Pancreas (tissue), 10 donors: ENCODE measurements at regions not wholly inside any gene's neighbourhood (a gene's known extent, or its start where the extent isn't known, plus 50 kb on each side); places are given as distances from the start of the nearest gene placed in this dataset.

Experiments
- ATAC-seq, 4 donors: fragments of 200-7000 bp; cut with Tn5 transposase; one replicate each; pipeline versions ENCODE4 v1.8.0 to v1.9.1; 2020; ENCODE audit warnings: mild to moderate bottlenecking in 4 of 4, moderate library complexity in 4 of 4
- DNase-seq, 6 donors: peaks; one replicate each; pipeline ENCODE4 v3.0.0-alpha.2; 2020
- FAIRE-seq: peaks from 2 replicates; lab custom pipeline; 2012; peaks lifted over from hg19 to GRCh38; lab: Jason Lieb, UNC
- H3K27ac ChIP-seq, 4 donors: fragments of 200-600 bp; sonication (generic); 1 replicate in 3 of 4; 2 replicates in 1 of 4; pipeline versions ENCODE4 v1.5.0 to v1.8.0; 2020
- H3K27me3 ChIP-seq, 4 donors: fragments of 200-600 bp; one replicate each; pipeline ENCODE4 v1.8.0; 2021
- H3K36me3 ChIP-seq, 3 donors: fragments of 200-600 bp; sonication (generic) in 1 of 3; one replicate each; pipeline versions ENCODE4 v1.5.0 to v1.8.0; 2020 to 2021
- H3K4me1 ChIP-seq, 3 donors: fragments of 200-600 bp; one replicate each; pipeline ENCODE4 v1.8.0; 2021
- H3K4me3 ChIP-seq, 4 donors: fragments of 200-600 bp; sonication (generic) in 2 of 4; one replicate each; pipeline versions ENCODE4 v1.5.0 to v1.8.0; 2020 to 2021
- H3K9me3 ChIP-seq, 4 donors: fragments of 200-600 bp; one replicate each; pipeline ENCODE4 v1.8.0; 2021
- WGBS, 2 donors: extraction: QIAGEN DNeasy Blood & Tissue Kit; methylation state at CpG; one replicate each; pipeline ENCODE4 v1.1.7; 2013; 5-methylcytosine and 5-hydroxymethylcytosine counted together
- intact Hi-C, 3 donors: fragments of 100-400 bp; cut with DNase I; formaldehyde crosslinking; loops; one replicate each; pipeline versions ENCODE4 v1.11.1 to v1.14.2; 2022
- TF ChIP-seq, protein P1 (sequence below), 4 donors: fragments of 200-600 bp; sonication (generic) in 3 of 4; IDR thresholded peaks; one replicate each; pipeline versions ENCODE4 v1.5.0 to v1.8.0; 2021; ENCODE audit warnings: antibody characterized with exemption in 4 of 4
- donor health status: healthy with polysubstance abuse.
- donor health status: DM: no; HTN: no; CAD: no; lungs with moderate emphysema.
- donor health status: DM: no; HTN: no; CAD: no.
- donor health status: control.
- donor health status: control.
- donor health status: Bipolar disorder and iron deficiency.
- donor health status: DM: yes; HTN: yes; CAD: no.
- donor health status: DM: no; HTN: no; CAD: no.
- donor health status: DM: no; HTN: no; CAD: no.
- donor health status: DM: yes; HTN: yes; CAD: no.

DNA sequence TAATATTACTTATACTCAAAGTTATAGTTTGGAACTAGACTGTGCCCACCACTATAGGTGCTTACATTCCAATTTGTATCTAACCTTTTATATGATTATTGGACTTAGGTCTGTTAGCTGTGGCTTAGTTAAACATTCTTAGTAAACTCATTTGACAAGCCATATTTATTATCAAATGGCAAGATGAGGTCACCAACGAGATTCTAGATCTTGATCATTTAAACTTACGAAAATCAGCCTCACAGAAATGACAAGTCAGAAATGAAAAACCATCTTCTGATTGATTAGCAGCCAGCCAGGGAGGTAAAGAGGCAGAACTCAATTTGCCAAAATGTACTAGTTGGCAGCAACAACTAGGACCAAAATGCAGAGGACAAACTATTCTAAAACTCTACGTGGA is 100.4 kb upstream of the STK17B start:
- no peaks in the 10 kb centered on the region for H3K27me3 ChIP-seq
- no peaks in the 10 kb centered on the region for H3K9me3 ChIP-seq
- FAIRE-seq (no peak), DNase-seq (no peak), ATAC-seq (no peak)
- TF ChIP-seq, protein P1, sequence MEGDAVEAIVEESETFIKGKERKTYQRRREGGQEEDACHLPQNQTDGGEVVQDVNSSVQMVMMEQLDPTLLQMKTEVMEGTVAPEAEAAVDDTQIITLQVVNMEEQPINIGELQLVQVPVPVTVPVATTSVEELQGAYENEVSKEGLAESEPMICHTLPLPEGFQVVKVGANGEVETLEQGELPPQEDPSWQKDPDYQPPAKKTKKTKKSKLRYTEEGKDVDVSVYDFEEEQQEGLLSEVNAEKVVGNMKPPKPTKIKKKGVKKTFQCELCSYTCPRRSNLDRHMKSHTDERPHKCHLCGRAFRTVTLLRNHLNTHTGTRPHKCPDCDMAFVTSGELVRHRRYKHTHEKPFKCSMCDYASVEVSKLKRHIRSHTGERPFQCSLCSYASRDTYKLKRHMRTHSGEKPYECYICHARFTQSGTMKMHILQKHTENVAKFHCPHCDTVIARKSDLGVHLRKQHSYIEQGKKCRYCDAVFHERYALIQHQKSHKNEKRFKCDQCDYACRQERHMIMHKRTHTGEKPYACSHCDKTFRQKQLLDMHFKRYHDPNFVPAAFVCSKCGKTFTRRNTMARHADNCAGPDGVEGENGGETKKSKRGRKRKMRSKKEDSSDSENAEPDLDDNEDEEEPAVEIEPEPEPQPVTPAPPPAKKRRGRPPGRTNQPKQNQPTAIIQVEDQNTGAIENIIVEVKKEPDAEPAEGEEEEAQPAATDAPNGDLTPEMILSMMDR (IDR thresholded peaks at IDR 0.05) = no peak
- H3K36me3 ChIP-seq = no peaks in the 10 kb centered on the region
- peaks cover 0 to 4% (median 0%) of the 10 kb centered on the region in 3 donors for H3K4me1 ChIP-seq
- H3K27ac ChIP-seq = no peak overlapping the region
- WGBS, 2 donors = 52 to 55% methylated on average over 3 of the region's 3 CpGs
- H3K4me3 ChIP-seq = no peak overlapping the region
- intact Hi-C loops = no loop called here

DNA sequence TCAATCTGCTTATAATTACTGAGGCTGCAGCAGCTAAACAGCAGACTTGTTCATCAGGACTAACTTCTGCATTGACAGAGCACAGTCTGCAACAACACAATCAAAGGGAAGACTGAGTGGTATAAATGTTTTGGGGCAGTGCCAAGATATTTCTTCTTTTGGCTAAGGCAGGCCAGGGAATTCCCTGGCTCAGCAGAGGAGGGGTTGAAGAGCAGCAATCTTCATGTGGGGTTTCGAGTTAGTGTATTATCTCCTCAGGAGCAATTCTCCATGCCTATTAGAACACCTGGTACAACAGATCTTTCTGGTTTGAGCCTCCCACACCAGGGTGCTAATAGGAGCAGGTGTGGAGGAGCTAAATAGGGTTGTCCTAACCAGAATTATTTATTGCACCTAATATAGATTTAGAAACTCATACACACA is 103.0 kb upstream of the STK17B start:
- H3K27ac ChIP-seq = no peak overlapping the region
- TF ChIP-seq, protein P1 (IDR thresholded peaks at IDR 0.05) = no peak
- H3K36me3 ChIP-seq = no peaks in the 10 kb centered on the region
- FAIRE-seq (no peak), ATAC-seq (peak in 3 of 4 donors; percentile 37 to 78 (median 49)), DNase-seq (no peak)
- intact Hi-C loops = no loop called here
- no peaks in the 10 kb centered on the region for H3K9me3 ChIP-seq
- no peaks in the 10 kb centered on the region for H3K4me1 ChIP-seq
- no peak overlapping the region for H3K4me3 ChIP-seq
- no peaks in the 10 kb centered on the region for H3K27me3 ChIP-seq
- WGBS, 2 donors = 9 to 15% methylated on average over 1 of the region's 1 CpG

DNA sequence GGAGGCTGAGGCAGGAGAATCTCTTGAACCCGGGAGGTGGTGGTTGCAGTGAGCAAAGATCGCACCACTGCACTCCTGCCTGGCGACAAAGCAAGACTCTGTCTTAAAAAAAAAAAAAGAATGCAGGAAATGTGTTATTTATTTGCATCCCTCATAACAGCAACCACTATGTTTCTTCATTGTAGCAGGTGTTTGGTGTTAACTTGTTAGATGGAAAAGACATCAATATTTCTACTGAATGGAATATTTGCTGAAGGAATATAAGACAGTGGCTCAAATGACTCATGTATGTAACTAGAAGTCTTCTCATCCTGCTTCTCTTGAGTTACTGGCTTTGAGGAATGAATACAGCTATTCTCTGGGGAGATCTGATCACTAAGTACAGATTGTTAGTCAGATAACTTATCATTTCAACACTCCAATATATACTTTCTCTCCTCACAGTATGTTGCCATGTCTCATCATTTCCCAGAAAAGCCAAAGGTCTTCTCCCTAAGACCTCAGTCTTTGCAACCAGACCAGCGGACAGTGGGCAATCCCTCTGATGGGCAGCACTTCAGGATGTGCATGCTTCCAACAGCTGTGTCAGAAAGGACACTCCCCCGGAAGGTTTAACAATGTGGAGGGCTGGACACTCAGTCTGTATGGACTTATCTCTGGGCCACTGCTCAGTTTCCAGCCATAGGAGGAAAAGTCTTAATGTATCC is 104.4 kb upstream of the STK17B start:
- 75 to 87% methylated on average over 5 of the region's 5 CpGs for WGBS, 2 donors
- ATAC-seq = peak in 2 of 4 donors; percentile 14 to 21

DNA sequence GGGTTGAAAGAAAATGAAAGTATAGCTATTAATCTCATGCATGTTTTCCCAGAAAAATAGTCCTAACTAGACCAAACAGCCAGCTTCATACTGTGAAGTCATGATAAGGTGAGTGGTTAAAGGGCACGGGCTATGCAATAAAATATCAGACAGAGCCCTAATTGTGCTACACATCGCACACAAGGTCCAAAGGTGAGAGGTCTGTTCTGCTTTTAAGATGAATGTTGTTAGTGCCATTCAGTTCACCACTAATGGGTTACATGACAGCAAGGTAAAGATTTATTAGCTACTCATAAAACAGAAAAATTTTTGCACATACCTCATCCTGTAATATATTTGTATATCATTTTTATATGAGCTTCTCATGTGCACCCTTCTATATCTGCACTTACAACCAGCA is 105.0 kb upstream of the STK17B start:
- Histone ChIP-seq H3K27ac (no peak overlapping the region), H3K4me3 (no peak overlapping the region), H3K36me3 (no peaks in the 10 kb centered on the region), H3K4me1 (no peaks in the 10 kb centered on the region), H3K27me3 (no peaks in the 10 kb centered on the region), H3K9me3 (no peaks in the 10 kb centered on the region)
- TF ChIP-seq, protein P1 (IDR thresholded peaks at IDR 0.05) = no peak
- intact Hi-C loops = no loop called here
- 12 to 13% methylated on average over 2 of the region's 2 CpGs for WGBS, 2 donors
- DNase-seq = no peak
- ATAC-seq = peak in 2 of 4 donors; percentile 27 to 32
- FAIRE-seq = no peak

More for the DNA sequence above, 104.4 kb upstream of the STK17B start:
- Histone ChIP-seq H3K27me3 (no peaks in the 10 kb centered on the region), H3K36me3 (no peaks in the 10 kb centered on the region), H3K9me3 (no peaks in the 10 kb centered on the region), H3K4me3 (no peak overlapping the region), H3K27ac (no peak overlapping the region), H3K4me1 (no peaks in the 10 kb centered on the region)
- intact Hi-C loops = no loop called here
- FAIRE-seq (no peak), DNase-seq (no peak)
- TF ChIP-seq, protein P1 (IDR thresholded peaks at IDR 0.05) = no peak

DNA sequence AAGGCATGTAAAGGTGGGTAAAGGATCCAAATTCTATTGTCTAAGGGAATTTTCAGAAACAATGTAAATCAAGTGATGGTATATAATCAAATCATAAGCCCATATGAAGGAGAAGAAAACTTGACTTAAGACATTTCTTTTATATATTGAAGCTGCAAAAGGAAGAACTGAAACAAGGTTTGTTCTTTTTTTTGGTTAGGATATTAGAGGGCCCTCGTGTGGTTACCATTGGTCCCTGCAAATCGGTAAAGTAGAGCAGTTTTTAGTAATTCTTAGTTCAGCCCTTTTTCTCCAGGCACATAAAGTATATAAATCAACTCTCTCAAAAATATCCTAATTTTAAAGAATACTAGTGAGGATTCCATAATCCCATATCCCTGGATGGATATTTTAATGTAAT is 105.6 kb upstream of the STK17B start:
- 32 to 40% methylated on average over 2 of the region's 2 CpGs for WGBS, 2 donors
- no peak overlapping the region for H3K4me3 ChIP-seq
- DNase-seq = no peak
- TF ChIP-seq, protein P1 (IDR thresholded peaks at IDR 0.05) = peak in 1 of 4 donors; percentile 38
- no peaks in the 10 kb centered on the region for H3K9me3 ChIP-seq
- intact Hi-C loops = no loop called here
- peak; percentile 45 for FAIRE-seq
- no peaks in the 10 kb centered on the region for H3K36me3 ChIP-seq
- no peak overlapping the region for H3K27ac ChIP-seq
- no peaks in the 10 kb centered on the region for H3K27me3 ChIP-seq
- no peaks in the 10 kb centered on the region for H3K4me1 ChIP-seq
- peak in 2 of 4 donors; percentile 64 to 66 for ATAC-seq
